Brain microvascular endothelial cell (primary cell): ENCODE measurements at regions not wholly inside any gene's neighbourhood (a gene's known extent, or its start where the extent isn't known, plus 50 kb on each side); places are given as distances from the start of the nearest gene placed in this dataset.
A peak's percentile ranks its signal among the peaks of the same experiment; 100 is the strongest.

Experiments
- DNase-seq: peaks from one replicate; pipeline ENCODE4 v3.0.0-alpha.2; 2020
- H3K27ac ChIP-seq: fragments of 250-450 bp; sonication (Bioruptor Pico); 2 replicates; pipeline ENCODE4 v1.5.1; 2020; ENCODE audit warnings: mild to moderate bottlenecking, moderate library complexity
- H3K27me3 ChIP-seq: fragments of 250-450 bp; sonication (Bioruptor Pico); replicated peaks from 2 replicates; pipeline ENCODE4 v1.5.1; 2020; ENCODE audit warnings: mild to moderate bottlenecking
- H3K36me3 ChIP-seq: fragments of 250-450 bp; sonication (Bioruptor Pico); replicated peaks from 2 replicates; pipeline ENCODE4 v1.5.1; 2020; ENCODE audit warnings: mild to moderate bottlenecking
- H3K4me3 ChIP-seq: 2 replicates; pipeline ENCODE4 v1.5.1; 2011; ENCODE audit warnings: low read depth, mild to moderate bottlenecking, control low read depth, low read length, moderate library complexity
- in situ Hi-C: cut with HindIII; loops from 2 replicates; pipeline ENCODE4 v1.10.0; 2017; ENCODE audit warnings: low sequenced_read_pairs, low pct_ligation_motif_present
- TF ChIP-seq, protein P1 (sequence below): IDR thresholded peaks from 2 replicates; pipeline ENCODE4 v1.5.1; 2011; ENCODE audit warnings: low read depth, mild to moderate bottlenecking, moderate library complexity, low read length, control low read depth, inconsistent platforms; ENCODE audit errors: missing control alignments

DNA sequence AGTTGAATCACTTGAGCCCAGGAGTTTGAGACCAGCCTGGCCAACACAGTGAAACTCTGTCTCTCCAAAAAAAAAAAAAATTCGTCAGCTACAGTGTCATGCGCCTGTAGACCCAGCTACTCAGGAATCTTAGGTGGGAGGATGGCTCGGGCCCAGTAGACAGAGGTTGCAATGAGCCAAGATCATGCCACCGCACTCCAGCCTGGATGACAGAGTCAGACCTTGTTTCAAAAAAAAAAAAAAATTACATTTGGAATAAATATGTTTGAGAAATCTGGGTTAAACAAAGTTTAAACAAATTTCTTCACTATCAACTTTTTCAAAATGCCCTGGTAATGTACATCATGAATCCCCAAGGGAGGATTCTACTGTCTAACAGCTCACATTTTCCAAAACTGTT lies 187.0 kb upstream of the RASSF8 start:
- TF ChIP-seq, protein P1, sequence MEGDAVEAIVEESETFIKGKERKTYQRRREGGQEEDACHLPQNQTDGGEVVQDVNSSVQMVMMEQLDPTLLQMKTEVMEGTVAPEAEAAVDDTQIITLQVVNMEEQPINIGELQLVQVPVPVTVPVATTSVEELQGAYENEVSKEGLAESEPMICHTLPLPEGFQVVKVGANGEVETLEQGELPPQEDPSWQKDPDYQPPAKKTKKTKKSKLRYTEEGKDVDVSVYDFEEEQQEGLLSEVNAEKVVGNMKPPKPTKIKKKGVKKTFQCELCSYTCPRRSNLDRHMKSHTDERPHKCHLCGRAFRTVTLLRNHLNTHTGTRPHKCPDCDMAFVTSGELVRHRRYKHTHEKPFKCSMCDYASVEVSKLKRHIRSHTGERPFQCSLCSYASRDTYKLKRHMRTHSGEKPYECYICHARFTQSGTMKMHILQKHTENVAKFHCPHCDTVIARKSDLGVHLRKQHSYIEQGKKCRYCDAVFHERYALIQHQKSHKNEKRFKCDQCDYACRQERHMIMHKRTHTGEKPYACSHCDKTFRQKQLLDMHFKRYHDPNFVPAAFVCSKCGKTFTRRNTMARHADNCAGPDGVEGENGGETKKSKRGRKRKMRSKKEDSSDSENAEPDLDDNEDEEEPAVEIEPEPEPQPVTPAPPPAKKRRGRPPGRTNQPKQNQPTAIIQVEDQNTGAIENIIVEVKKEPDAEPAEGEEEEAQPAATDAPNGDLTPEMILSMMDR, result no peak
- in situ Hi-C loops, result no loop called here
- Histone ChIP-seq H3K27ac (no peak overlapping the region), H3K27me3 (no peaks in the 10 kb centered on the region), H3K4me3 (no peak overlapping the region), H3K36me3 (no peaks in the 10 kb centered on the region)
- DNase-seq, result no peak

DNA sequence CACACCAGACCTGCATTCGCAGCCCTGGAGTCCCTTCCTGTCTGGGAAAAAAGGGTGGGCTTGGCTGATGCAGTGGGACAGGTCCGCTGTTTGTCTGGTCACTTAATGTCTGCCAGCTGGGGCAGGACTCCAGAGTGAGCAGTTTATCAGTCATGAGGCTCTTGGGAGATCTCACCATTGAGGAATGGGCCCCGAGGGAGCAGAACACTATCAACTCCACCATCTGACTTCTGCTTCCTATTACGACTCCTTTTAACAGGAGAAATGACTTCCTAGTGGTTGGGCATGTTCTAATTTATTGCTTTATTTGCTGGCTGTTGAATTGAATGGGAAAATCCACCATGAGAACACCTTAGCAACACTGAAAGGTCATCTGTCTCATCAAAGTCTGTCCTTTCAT lies 182.5 kb upstream of the RASSF8 start:
- DNase-seq, result peak; percentile 71
- Histone ChIP-seq H3K4me3 (no peak overlapping the region), H3K27ac (no peak overlapping the region), H3K36me3 (no peaks in the 10 kb centered on the region), H3K27me3 (no peaks in the 10 kb centered on the region)
- in situ Hi-C loops, result no loop called here
- TF ChIP-seq, protein P1, result no peak

DNA sequence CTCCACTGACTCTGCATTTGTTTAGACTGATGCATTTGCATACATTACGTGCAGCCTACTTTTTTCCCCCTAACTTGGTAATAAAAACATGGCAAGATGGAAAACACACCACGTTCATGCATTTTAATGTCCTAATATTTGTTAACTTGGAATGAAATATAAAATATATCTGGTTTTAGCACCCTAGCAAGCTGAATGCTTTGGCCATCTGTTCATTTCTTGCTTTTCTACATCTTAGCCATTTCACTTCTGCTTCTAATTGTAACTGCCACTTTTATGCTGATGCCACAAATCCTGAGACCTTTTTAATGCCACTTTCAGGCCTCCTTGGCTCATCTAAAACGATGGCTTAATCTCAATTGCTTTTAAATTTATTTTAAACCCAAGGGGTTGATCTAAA lies 177.7 kb upstream of the RASSF8 start:
- TF ChIP-seq, protein P1, result no peak
- no peaks in the 10 kb centered on the region for H3K36me3 ChIP-seq
- no peaks in the 10 kb centered on the region for H3K27me3 ChIP-seq

DNA sequence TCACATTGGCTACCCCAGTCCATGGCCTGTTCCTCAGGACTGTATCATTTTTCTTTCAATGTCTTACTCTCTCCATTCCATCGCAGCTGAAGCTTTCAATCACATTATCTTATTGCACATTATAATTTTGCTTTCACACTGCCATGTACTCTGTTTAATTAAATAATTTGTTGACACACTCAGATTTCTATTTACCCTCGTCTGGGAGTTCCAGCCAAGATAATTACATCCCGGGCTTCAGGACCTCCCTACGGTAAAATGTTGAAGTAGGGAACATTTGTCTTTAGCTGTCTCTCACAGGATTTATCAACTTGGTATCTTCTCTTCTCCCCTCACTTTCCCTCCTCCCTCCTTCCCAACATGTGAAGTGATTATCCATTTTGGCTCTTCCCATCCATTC lies 177.2 kb upstream of the RASSF8 start:
- H3K36me3 ChIP-seq, result no peaks in the 10 kb centered on the region
- TF ChIP-seq, protein P1, result no peak
- H3K27ac ChIP-seq, result no peak overlapping the region
- H3K27me3 ChIP-seq, result no peaks in the 10 kb centered on the region
- in situ Hi-C loops, result no loop called here
- DNase-seq, result no peak
- no peak overlapping the region for H3K4me3 ChIP-seq

More for the DNA sequence above, 177.7 kb upstream of the RASSF8 start:
- in situ Hi-C loops, result no loop called here
- no peak overlapping the region for H3K4me3 ChIP-seq
- H3K27ac ChIP-seq, result no peak overlapping the region
- DNase-seq, result no peak

DNA sequence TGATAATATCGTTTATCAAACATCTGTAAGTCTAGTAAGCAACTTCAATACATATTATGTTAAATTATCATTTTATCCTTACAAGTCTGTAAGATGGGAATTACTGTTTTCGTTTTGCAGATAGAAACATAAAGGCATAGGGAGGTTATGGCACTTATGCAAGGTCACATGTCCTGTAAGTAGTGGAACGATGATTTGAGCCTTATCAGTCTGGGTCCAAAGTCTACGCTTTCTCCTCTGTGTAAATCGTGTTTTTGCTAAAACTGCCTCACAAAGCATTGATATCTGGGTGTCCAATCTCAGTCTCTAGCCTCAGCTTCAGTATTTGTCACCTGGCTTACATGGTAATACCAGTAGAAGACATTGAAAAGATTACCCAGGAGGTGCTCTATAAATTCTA lies 174.9 kb upstream of the RASSF8 start:
- Histone ChIP-seq H3K4me3 (no peak overlapping the region), H3K36me3 (no peaks in the 10 kb centered on the region), H3K27ac (no peak overlapping the region), H3K27me3 (no peaks in the 10 kb centered on the region)
- in situ Hi-C loops, result no loop called here
- TF ChIP-seq, protein P1, result no peak
- no peak for DNase-seq

DNA sequence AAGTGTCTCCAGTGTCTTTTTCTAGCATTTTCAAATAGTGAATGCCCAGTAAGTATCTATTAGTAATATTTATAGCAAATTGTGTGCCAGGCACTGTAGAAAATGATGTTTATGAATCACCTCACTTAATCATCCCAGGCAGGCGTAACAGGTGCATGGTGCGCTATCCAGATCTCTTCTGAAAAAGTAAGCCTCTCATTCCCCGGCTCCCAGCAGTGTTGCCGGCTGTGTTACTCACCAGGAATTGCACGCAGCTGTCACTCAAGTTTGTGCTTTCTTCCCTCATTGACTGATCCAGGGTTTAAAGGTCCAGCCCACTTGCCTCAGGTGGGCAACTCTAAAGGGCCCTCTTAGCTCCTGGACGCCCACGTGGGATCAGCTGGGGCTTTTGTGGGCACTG lies 173.8 kb upstream of the RASSF8 start:
- Histone ChIP-seq H3K27me3 (no peaks in the 10 kb centered on the region), H3K36me3 (no peaks in the 10 kb centered on the region), H3K4me3 (no peak overlapping the region), H3K27ac (no peak overlapping the region)
- in situ Hi-C loops, result no loop called here
- TF ChIP-seq, protein P1, result no peak
- DNase-seq, result no peak
